ENCODE measurements at regions not wholly inside any gene's neighbourhood (a gene's known extent, or its start where the extent isn't known, plus 50 kb on each side); places are given as distances from the start of the nearest gene placed in this dataset.

DNA sequence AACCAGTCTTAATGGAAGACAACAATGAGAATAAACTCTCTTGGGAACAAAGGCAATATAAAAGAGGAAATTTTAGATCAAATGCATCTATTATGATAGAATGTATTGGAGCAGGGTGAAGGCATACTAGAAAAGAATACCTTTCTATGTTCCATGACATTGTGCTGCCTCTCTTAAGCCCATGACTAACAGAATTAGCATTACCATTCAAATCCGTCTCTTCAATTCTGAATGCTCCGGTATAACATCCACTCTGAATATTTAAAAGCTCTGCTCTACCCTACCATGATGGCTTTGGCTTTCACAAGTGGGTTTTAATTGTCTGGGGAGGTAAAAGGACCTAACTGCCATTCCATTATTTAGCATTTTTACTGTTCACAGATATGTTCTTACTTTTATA, 1878.4 kb downstream of the ARAP2 start:
- TF ChIP-seq POLR2A (IDR thresholded peaks at IDR 0.05; ENCODE audit: low read length), result no peak
- no peak for TF ChIP-seq GATA1 (IDR thresholded peaks at IDR 0.05; ENCODE audit: low read depth, low read length)
